H1 (cell line): ENCODE measurements at regions not wholly inside any gene's neighbourhood (a gene's known extent, or its start where the extent isn't known, plus 50 kb on each side); places are given as distances from the start of the nearest gene placed in this dataset.

Source experiments
- CTBP2 ChIP-seq: IDR thresholded peaks from 2 replicates; pipeline ENCODE4 v1.7.0; 2011; ENCODE audit warnings: borderline replicate concordance, mild to moderate bottlenecking, moderate library complexity, mixed read lengths, low read length; ENCODE audit not compliant: insufficient read depth, insufficient read length
- CTCF ChIP-seq, 3 experiments: IDR thresholded peaks; 1 replicate in 2 of 3; 2 replicates in 1 of 3; pipeline versions ENCODE4 v1.5.1 to v1.6.1; 2011; ENCODE audit warnings: low read length in 3 of 3, mild to moderate bottlenecking in 3 of 3, inconsistent platforms in 2 of 3, low read depth in 1 of 3, moderate library complexity in 1 of 3; ENCODE audit not compliant: insufficient read depth in 1 of 3; ENCODE audit errors: control extremely low read depth in 1 of 3
- RFX5 ChIP-seq: IDR thresholded peaks from 2 replicates; pipeline ENCODE4 v1.6.1; 2011; ENCODE audit warnings: low read depth, low read length, improper control_type of control experiment, borderline replicate concordance
- SP2 ChIP-seq: IDR thresholded peaks from 2 replicates; pipeline ENCODE4 v1.6.1; 2012; ENCODE audit warnings: mild to moderate bottlenecking, low read length, inconsistent platforms
- SRF ChIP-seq: IDR thresholded peaks from 2 replicates; pipeline ENCODE4 v1.6.1; 2011; ENCODE audit warnings: mild to moderate bottlenecking, low read depth, low read length, moderate library complexity
- TCF12 ChIP-seq: IDR thresholded peaks from 2 replicates; pipeline ENCODE4 v1.6.1; 2011; ENCODE audit warnings: low read depth, mild to moderate bottlenecking, low read length
- ZNF274 ChIP-seq: IDR thresholded peaks from 2 replicates; pipeline ENCODE4 v1.7.0; 2012; ENCODE audit warnings: low read length, borderline replicate concordance; ENCODE audit errors: extremely low read depth

- TF ChIP-seq CTCF (IDR thresholded peaks at IDR 0.05; ENCODE audit: control extremely low read depth in 1 of 3, insufficient read depth in 1 of 3, low read depth in 1 of 3, low read length in 3 of 3) (no peak), RFX5 (no peak), ZNF274 (no peak), TCF12 (no peak), SRF (no peak), CTBP2 (no peak), SP2 (no peak)
- TF ChIP-seq, all 59 proteins: peak for 0
These were observed 201.7 kb upstream of the BCL6 start (continued) for GRCh38 chr3:187946981-187947380.
